GM23338 (cell line): ENCODE measurements at regions not wholly inside any gene's neighbourhood (a gene's known extent, or its start where the extent isn't known, plus 50 kb on each side); places are given as distances from the start of the nearest gene placed in this dataset.

Source experiments
- ATAC-seq: fragments of 200-7000 bp; cut with Tn5 transposase; 3 replicates; pipeline ENCODE4 v1.9.1; 2020
- DNase-seq: peaks from one replicate; pipeline ENCODE4 v3.0.0-alpha.2; 2015; ENCODE audit warnings: low spot score
- H2AFZ ChIP-seq: fragments of 200-600 bp; sonication (generic); 2 replicates; pipeline ENCODE4 v1.8.0; 2016; ENCODE audit warnings: antibody characterized with exemption, mild to moderate bottlenecking, moderate library complexity
- H3F3A ChIP-seq: fragments of 200-600 bp; sonication (generic); replicated peaks from 2 replicates; pipeline ENCODE4 v1.8.0; 2017; ENCODE audit warnings: antibody characterized with exemption, mixed run types, low read depth
- H3K27ac ChIP-seq: fragments of 200-600 bp; sonication (generic); 2 replicates; pipeline ENCODE4 v1.6.1; 2016; ENCODE audit warnings: low read depth
- H3K27me3 ChIP-seq: fragments of 200-600 bp; sonication (generic); 2 replicates; pipeline ENCODE4 v1.8.0; 2016; ENCODE audit warnings: mild to moderate bottlenecking, mixed run types, moderate library complexity; ENCODE audit not compliant: insufficient read depth
- H3K36me3 ChIP-seq: fragments of 200-600 bp; sonication (generic); 2 replicates; pipeline ENCODE4 v1.8.0; 2016; ENCODE audit warnings: mild to moderate bottlenecking; ENCODE audit not compliant: insufficient read depth
- H3K4me1 ChIP-seq: fragments of 200-600 bp; sonication (generic); 2 replicates; pipeline ENCODE4 v1.8.0; 2016; ENCODE audit warnings: mild to moderate bottlenecking, moderate library complexity; ENCODE audit not compliant: insufficient read depth
- H3K4me2 ChIP-seq: fragments of 200-600 bp; sonication (generic); 2 replicates; pipeline ENCODE4 v1.7.1; 2017; ENCODE audit warnings: mixed run types
- H3K4me3 ChIP-seq: fragments of 200-600 bp; sonication (generic); 2 replicates; pipeline ENCODE4 v1.6.1; 2016; ENCODE audit warnings: mixed run types
- H3K79me2 ChIP-seq: fragments of 200-600 bp; sonication (generic); replicated peaks from 2 replicates; pipeline ENCODE4 v1.8.0; 2017; ENCODE audit warnings: mild to moderate bottlenecking; ENCODE audit not compliant: insufficient read depth
- H3K9me2 ChIP-seq: fragments of 200-600 bp; sonication (generic); 2 replicates; pipeline ENCODE4 v1.8.0; 2017; ENCODE audit not compliant: insufficient read depth
- H4K20me1 ChIP-seq: fragments of 200-600 bp; sonication (generic); replicated peaks from 2 replicates; pipeline ENCODE4 v1.8.0; 2017; ENCODE audit warnings: mild to moderate bottlenecking; ENCODE audit not compliant: insufficient read depth
- H3K27ac Mint-ChIP-seq: 2 replicates; pipeline ENCODE4 v1.8.0; 2020; ENCODE audit warnings: inconsistent platforms, mild to moderate bottlenecking, moderate library complexity, mixed read lengths
- H3K27me3 Mint-ChIP-seq: 3 replicates; pipeline ENCODE4 v1.8.0; 2022; ENCODE audit warnings: low read depth, mild to moderate bottlenecking, moderate library complexity, mixed read lengths, inconsistent platforms; ENCODE audit not compliant: insufficient read depth, poor library complexity
- H3K36me3 Mint-ChIP-seq: 3 replicates; pipeline ENCODE4 v1.8.0; 2021; ENCODE audit warnings: low read depth, mild to moderate bottlenecking, inconsistent platforms, moderate library complexity, mixed read lengths
- H3K4me1 Mint-ChIP-seq: 3 replicates; pipeline ENCODE4 v1.8.0; 2020; ENCODE audit warnings: mild to moderate bottlenecking, inconsistent platforms, mixed read lengths
- H3K4me3 Mint-ChIP-seq: 3 replicates; pipeline ENCODE4 v1.8.0; 2021; ENCODE audit warnings: moderate library complexity, mild to moderate bottlenecking, inconsistent platforms, mixed read lengths
- H3K9me3 Mint-ChIP-seq: 3 replicates; pipeline ENCODE4 v1.8.0; 2020; ENCODE audit warnings: moderate library complexity, mild to moderate bottlenecking, inconsistent platforms, mixed read lengths
- CREB1 ChIP-seq: fragments of 250-450 bp; sonication (Bioruptor Pico); IDR thresholded peaks from 2 replicates; pipeline ENCODE4 v1.5.0; 2020; ENCODE audit warnings: low read depth, mild to moderate bottlenecking, moderate library complexity
- ETS1 ChIP-seq: IDR thresholded peaks from 2 replicates; pipeline ENCODE4 v1.6.1; 2016; ENCODE audit warnings: antibody characterized with exemption
- EZH2 ChIP-seq: fragments of 200-600 bp; sonication (generic); IDR thresholded peaks from one replicate; pipeline ENCODE4 v1.8.0; 2017; ENCODE audit warnings: antibody characterized with exemption, mild to moderate bottlenecking, low read depth; ENCODE audit not compliant: unreplicated experiment
- EZH2phosphoT487 ChIP-seq: fragments of 200-600 bp; sonication (generic); IDR thresholded peaks from one replicate; pipeline ENCODE4 v1.8.1; 2018; ENCODE audit warnings: antibody characterized with exemption; ENCODE audit not compliant: unreplicated experiment
- JUNB ChIP-seq: IDR thresholded peaks from one replicate; pipeline ENCODE4 v1.6.1; 2016; ENCODE audit warnings: antibody characterized with exemption; ENCODE audit not compliant: unreplicated experiment
- NANOG ChIP-seq: IDR thresholded peaks from 2 replicates; pipeline ENCODE4 v1.6.1; 2016; ENCODE audit warnings: antibody characterized with exemption, borderline replicate concordance
- POLR2AphosphoS5 ChIP-seq: IDR thresholded peaks from 2 replicates; pipeline ENCODE4 v1.6.1; 2016; ENCODE audit warnings: antibody characterized with exemption, low read depth
- STAT1 ChIP-seq: IDR thresholded peaks from one replicate; pipeline ENCODE4 v1.6.1; 2016; ENCODE audit warnings: antibody characterized with exemption; ENCODE audit not compliant: unreplicated experiment
- ZNF114 ChIP-seq: fragments of 250-450 bp; sonication (Bioruptor Pico); IDR thresholded peaks from 2 replicates; pipeline ENCODE4 v1.5.0; 2020; ENCODE audit warnings: mild to moderate bottlenecking, moderate library complexity
- ZNF331 ChIP-seq: fragments of 250-450 bp; sonication (Bioruptor Pico); IDR thresholded peaks from 2 replicates; pipeline ENCODE4 v1.5.0; 2020; ENCODE audit warnings: low read depth, mild to moderate bottlenecking, moderate library complexity
- TF ChIP-seq, protein P1 (sequence below), 2 experiments: fragments of 200-600 bp in 1 of 2; sonication (generic) in 1 of 2; conservative IDR thresholded peaks; 2 replicates each; pipeline versions ENCODE4 v1.5.1 to v1.6.1; 2016 to 2017; ENCODE audit warnings: antibody characterized with exemption in 2 of 2, low read depth in 2 of 2, mild to moderate bottlenecking in 2 of 2, moderate library complexity in 1 of 2
- TF ChIP-seq, protein P2 (sequence below): IDR thresholded peaks from one replicate; pipeline ENCODE4 v1.6.1; 2018; ENCODE audit warnings: antibody characterized with exemption; ENCODE audit not compliant: unreplicated experiment
- TF ChIP-seq, protein P3 (sequence below): fragments of 250-450 bp; sonication (Bioruptor Pico); IDR thresholded peaks from 2 replicates; pipeline ENCODE4 v1.5.0; 2020; ENCODE audit warnings: mild to moderate bottlenecking, moderate library complexity

DNA sequence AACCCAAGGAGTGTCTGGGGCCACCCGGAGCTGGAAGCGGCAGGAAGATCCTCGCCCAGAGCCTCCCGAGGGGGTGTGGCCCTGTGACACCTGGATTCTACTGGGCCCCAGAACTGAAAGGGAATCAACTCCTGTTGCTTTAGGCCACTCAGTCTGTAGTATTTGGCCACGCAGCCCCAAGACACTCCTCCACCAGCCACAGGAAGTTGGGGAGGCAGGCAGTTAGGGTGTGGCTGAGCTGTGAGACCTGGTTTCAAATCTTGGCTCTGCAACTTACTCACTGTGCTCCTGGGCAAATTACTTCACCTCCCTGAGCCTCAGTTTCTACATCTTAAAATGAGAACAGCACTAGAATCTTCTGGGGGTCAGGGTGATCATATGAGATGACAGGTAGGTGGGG lies 119.8 kb upstream of the PPP1R26 start:
- Histone ChIP-seq H3K27ac (no peak overlapping the region), H3K27me3 (no peaks in the 10 kb centered on the region), H2AFZ (no peak overlapping the region), H3K4me2 (no peak overlapping the region), H4K20me1 (no peaks in the 10 kb centered on the region), H3K36me3 (no peaks in the 10 kb centered on the region), H3K79me2 (no peaks in the 10 kb centered on the region), H3K9me2 (no peaks in the 10 kb centered on the region), H3K4me3 (no peak overlapping the region), H3F3A (no peaks in the 10 kb centered on the region), H3K4me1 (no peaks in the 10 kb centered on the region)
- Mint-ChIP-seq H3K36me3 (no peaks in the 10 kb centered on the region), H3K4me1 (no peaks in the 10 kb centered on the region; the same call in 2 of the 3 replicates), H3K9me3 (no peaks in the 10 kb centered on the region; the same call in 1 of the 3 replicates), H3K4me3 (no peak overlapping the region), H3K27ac (no peak overlapping the region), H3K27me3 (peaks cover 4% of the 10 kb centered on the region)
- DNase-seq (no peak), ATAC-seq (no peak)
- no peak for TF ChIP-seq CREB1
- TF ChIP-seq ZNF331 (CRISPR knock-in tag): no peak
- TF ChIP-seq ZNF114 (CRISPR knock-in tag): no peak
- TF ChIP-seq EZH2: no peak
- TF ChIP-seq EZH2phosphoT487: no peak
- TF ChIP-seq ETS1: no peak
- no peak for TF ChIP-seq STAT1
- TF ChIP-seq, protein P1, sequence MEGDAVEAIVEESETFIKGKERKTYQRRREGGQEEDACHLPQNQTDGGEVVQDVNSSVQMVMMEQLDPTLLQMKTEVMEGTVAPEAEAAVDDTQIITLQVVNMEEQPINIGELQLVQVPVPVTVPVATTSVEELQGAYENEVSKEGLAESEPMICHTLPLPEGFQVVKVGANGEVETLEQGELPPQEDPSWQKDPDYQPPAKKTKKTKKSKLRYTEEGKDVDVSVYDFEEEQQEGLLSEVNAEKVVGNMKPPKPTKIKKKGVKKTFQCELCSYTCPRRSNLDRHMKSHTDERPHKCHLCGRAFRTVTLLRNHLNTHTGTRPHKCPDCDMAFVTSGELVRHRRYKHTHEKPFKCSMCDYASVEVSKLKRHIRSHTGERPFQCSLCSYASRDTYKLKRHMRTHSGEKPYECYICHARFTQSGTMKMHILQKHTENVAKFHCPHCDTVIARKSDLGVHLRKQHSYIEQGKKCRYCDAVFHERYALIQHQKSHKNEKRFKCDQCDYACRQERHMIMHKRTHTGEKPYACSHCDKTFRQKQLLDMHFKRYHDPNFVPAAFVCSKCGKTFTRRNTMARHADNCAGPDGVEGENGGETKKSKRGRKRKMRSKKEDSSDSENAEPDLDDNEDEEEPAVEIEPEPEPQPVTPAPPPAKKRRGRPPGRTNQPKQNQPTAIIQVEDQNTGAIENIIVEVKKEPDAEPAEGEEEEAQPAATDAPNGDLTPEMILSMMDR (conservative IDR thresholded peaks at IDR 0.05; ENCODE audit: low read depth in 2 of 2): no peak
- no peak for TF ChIP-seq NANOG
- TF ChIP-seq, protein P2, sequence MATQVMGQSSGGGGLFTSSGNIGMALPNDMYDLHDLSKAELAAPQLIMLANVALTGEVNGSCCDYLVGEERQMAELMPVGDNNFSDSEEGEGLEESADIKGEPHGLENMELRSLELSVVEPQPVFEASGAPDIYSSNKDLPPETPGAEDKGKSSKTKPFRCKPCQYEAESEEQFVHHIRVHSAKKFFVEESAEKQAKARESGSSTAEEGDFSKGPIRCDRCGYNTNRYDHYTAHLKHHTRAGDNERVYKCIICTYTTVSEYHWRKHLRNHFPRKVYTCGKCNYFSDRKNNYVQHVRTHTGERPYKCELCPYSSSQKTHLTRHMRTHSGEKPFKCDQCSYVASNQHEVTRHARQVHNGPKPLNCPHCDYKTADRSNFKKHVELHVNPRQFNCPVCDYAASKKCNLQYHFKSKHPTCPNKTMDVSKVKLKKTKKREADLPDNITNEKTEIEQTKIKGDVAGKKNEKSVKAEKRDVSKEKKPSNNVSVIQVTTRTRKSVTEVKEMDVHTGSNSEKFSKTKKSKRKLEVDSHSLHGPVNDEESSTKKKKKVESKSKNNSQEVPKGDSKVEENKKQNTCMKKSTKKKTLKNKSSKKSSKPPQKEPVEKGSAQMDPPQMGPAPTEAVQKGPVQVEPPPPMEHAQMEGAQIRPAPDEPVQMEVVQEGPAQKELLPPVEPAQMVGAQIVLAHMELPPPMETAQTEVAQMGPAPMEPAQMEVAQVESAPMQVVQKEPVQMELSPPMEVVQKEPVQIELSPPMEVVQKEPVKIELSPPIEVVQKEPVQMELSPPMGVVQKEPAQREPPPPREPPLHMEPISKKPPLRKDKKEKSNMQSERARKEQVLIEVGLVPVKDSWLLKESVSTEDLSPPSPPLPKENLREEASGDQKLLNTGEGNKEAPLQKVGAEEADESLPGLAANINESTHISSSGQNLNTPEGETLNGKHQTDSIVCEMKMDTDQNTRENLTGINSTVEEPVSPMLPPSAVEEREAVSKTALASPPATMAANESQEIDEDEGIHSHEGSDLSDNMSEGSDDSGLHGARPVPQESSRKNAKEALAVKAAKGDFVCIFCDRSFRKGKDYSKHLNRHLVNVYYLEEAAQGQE: no peak
- no peak for TF ChIP-seq POLR2AphosphoS5
- TF ChIP-seq, protein P3, sequence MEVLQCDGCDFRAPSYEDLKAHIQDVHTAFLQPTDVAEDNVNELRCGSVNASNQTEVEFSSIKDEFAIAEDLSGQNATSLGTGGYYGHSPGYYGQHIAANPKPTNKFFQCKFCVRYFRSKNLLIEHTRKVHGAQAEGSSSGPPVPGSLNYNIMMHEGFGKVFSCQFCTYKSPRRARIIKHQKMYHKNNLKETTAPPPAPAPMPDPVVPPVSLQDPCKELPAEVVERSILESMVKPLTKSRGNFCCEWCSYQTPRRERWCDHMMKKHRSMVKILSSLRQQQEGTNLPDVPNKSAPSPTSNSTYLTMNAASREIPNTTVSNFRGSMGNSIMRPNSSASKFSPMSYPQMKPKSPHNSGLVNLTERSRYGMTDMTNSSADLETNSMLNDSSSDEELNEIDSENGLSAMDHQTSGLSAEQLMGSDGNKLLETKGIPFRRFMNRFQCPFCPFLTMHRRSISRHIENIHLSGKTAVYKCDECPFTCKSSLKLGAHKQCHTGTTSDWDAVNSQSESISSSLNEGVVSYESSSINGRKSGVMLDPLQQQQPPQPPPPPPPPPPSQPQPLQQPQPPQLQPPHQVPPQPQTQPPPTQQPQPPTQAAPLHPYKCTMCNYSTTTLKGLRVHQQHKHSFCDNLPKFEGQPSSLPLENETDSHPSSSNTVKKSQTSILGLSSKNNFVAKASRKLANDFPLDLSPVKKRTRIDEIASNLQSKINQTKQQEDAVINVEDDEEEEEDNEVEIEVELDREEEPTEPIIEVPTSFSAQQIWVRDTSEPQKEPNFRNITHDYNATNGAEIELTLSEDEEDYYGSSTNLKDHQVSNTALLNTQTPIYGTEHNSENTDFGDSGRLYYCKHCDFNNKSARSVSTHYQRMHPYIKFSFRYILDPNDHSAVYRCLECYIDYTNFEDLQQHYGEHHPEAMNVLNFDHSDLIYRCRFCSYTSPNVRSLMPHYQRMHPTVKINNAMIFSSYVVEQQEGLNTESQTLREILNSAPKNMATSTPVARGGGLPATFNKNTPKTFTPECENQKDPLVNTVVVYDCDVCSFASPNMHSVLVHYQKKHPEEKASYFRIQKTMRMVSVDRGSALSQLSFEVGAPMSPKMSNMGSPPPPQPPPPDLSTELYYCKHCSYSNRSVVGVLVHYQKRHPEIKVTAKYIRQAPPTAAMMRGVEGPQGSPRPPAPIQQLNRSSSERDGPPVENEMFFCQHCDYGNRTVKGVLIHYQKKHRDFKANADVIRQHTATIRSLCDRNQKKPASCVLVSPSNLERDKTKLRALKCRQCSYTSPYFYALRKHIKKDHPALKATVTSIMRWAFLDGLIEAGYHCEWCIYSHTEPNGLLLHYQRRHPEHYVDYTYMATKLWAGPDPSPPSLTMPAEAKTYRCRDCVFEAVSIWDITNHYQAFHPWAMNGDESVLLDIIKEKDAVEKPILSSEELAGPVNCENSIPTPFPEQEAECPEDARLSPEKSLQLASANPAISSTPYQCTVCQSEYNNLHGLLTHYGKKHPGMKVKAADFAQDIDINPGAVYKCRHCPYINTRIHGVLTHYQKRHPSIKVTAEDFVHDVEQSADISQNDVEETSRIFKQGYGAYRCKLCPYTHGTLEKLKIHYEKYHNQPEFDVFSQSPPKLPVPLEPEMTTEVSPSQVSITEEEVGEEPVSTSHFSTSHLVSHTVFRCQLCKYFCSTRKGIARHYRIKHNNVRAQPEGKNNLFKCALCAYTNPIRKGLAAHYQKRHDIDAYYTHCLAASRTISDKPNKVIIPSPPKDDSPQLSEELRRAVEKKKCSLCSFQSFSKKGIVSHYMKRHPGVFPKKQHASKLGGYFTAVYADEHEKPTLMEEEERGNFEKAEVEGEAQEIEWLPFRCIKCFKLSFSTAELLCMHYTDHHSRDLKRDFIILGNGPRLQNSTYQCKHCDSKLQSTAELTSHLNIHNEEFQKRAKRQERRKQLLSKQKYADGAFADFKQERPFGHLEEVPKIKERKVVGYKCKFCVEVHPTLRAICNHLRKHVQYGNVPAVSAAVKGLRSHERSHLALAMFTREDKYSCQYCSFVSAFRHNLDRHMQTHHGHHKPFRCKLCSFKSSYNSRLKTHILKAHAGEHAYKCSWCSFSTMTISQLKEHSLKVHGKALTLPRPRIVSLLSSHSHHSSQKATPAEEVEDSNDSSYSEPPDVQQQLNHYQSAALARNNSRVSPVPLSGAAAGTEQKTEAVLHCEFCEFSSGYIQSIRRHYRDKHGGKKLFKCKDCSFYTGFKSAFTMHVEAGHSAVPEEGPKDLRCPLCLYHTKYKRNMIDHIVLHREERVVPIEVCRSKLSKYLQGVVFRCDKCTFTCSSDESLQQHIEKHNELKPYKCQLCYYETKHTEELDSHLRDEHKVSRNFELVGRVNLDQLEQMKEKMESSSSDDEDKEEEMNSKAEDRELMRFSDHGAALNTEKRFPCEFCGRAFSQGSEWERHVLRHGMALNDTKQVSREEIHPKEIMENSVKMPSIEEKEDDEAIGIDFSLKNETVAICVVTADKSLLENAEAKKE (CRISPR knock-in tag): no peak
- TF ChIP-seq JUNB: no peak
